IPS-18a (cell line): ENCODE measurements at regions not wholly inside any gene's neighbourhood (a gene's known extent, or its start where the extent isn't known, plus 50 kb on each side); places are given as distances from the start of the nearest gene placed in this dataset.

ENCODE experiments used
- H3K27ac ChIP-seq: one replicate; pipeline ENCODE4 v1.5.1; 2013; ENCODE audit warnings: low read length
- H3K27me3 ChIP-seq: one replicate; pipeline ENCODE4 v1.6.1; 2013; ENCODE audit warnings: mild to moderate bottlenecking, low read length; ENCODE audit not compliant: control insufficient read depth, insufficient read depth
- H3K36me3 ChIP-seq: one replicate; pipeline ENCODE4 v1.6.1; 2013; ENCODE audit warnings: low read depth, low read length; ENCODE audit not compliant: control insufficient read depth
- H3K4me1 ChIP-seq: one replicate; pipeline ENCODE4 v1.6.1; 2013; ENCODE audit warnings: low read depth, low read length; ENCODE audit not compliant: control insufficient read depth
- H3K4me3 ChIP-seq: one replicate; pipeline ENCODE4 v1.5.1; 2013; ENCODE audit warnings: low read length
- H3K9ac ChIP-seq: one replicate; pipeline ENCODE4 v1.6.1; 2013; ENCODE audit warnings: mild to moderate bottlenecking, low read length, moderate library complexity
- H3K9me3 ChIP-seq: one replicate; pipeline ENCODE4 v1.6.1; 2013; ENCODE audit warnings: low read depth, low read length; ENCODE audit not compliant: control insufficient read depth

- Histone ChIP-seq H3K9me3 (no peaks in the 10 kb centered on the region), H3K4me3 (no peak overlapping the region), H3K9ac (no peak overlapping the region), H3K36me3 (no peaks in the 10 kb centered on the region), H3K27me3 (no peaks in the 10 kb centered on the region), H3K4me1 (no peaks in the 10 kb centered on the region), H3K27ac (no peak overlapping the region)
Observed at GRCh38 chr6:137722749-137723272, 144.2 kb upstream of the TNFAIP3 start.

- H3K36me3 ChIP-seq: no peaks in the 10 kb centered on the region
- H3K9ac ChIP-seq: no peak overlapping the region
- no peaks in the 10 kb centered on the region for H3K27me3 ChIP-seq
- no peak overlapping the region for H3K27ac ChIP-seq
- H3K9me3 ChIP-seq: no peaks in the 10 kb centered on the region
- no peak overlapping the region for H3K4me3 ChIP-seq
- H3K4me1 ChIP-seq: no peaks in the 10 kb centered on the region
Observed at GRCh38 chr6:137723273-137724017, 143.6 kb upstream of the TNFAIP3 start.

- Histone ChIP-seq H3K4me3 (no peak overlapping the region), H3K4me1 (no peaks in the 10 kb centered on the region), H3K36me3 (no peaks in the 10 kb centered on the region), H3K27ac (no peak overlapping the region), H3K27me3 (no peaks in the 10 kb centered on the region), H3K9ac (no peak overlapping the region), H3K9me3 (no peaks in the 10 kb centered on the region)
Observed at GRCh38 chr6:137724018-137724403, 143.0 kb upstream of the TNFAIP3 start.

GRCh38 chr6:137724495-137725211 lies 142.4 kb upstream of the TNFAIP3 start:
- Histone ChIP-seq H3K9ac (no peak overlapping the region), H3K9me3 (no peaks in the 10 kb centered on the region), H3K4me3 (no peak overlapping the region), H3K27me3 (no peaks in the 10 kb centered on the region), H3K36me3 (no peaks in the 10 kb centered on the region), H3K4me1 (no peaks in the 10 kb centered on the region), H3K27ac (no peak overlapping the region)

- no peaks in the 10 kb centered on the region for H3K4me1 ChIP-seq
- no peaks in the 10 kb centered on the region for H3K9me3 ChIP-seq
- H3K27me3 ChIP-seq: no peaks in the 10 kb centered on the region
- H3K9ac ChIP-seq: no peak overlapping the region
- H3K36me3 ChIP-seq: no peaks in the 10 kb centered on the region
- H3K27ac ChIP-seq: no peak overlapping the region
- H3K4me3 ChIP-seq: no peak overlapping the region
Observed at GRCh38 chr6:137725949-137726348, 141.1 kb upstream of the TNFAIP3 start.

- Histone ChIP-seq H3K4me1 (no peaks in the 10 kb centered on the region), H3K4me3 (no peak overlapping the region), H3K9ac (no peak overlapping the region), H3K27ac (no peak overlapping the region), H3K36me3 (no peaks in the 10 kb centered on the region), H3K27me3 (no peaks in the 10 kb centered on the region), H3K9me3 (no peaks in the 10 kb centered on the region)
Observed at GRCh38 chr6:137726582-137726981, 140.5 kb upstream of the TNFAIP3 start.

- no peak overlapping the region for H3K4me3 ChIP-seq
- no peaks in the 10 kb centered on the region for H3K9me3 ChIP-seq
- no peak overlapping the region for H3K9ac ChIP-seq
- H3K27ac ChIP-seq: no peak overlapping the region
- H3K27me3 ChIP-seq: no peaks in the 10 kb centered on the region
- no peaks in the 10 kb centered on the region for H3K36me3 ChIP-seq
- no peaks in the 10 kb centered on the region for H3K4me1 ChIP-seq
Observed at GRCh38 chr6:137727216-137727765, 139.8 kb upstream of the TNFAIP3 start.

- no peak overlapping the region for H3K27ac ChIP-seq
- H3K4me1 ChIP-seq: no peaks in the 10 kb centered on the region
- H3K4me3 ChIP-seq: no peak overlapping the region
- no peak overlapping the region for H3K9ac ChIP-seq
- no peaks in the 10 kb centered on the region for H3K27me3 ChIP-seq
- H3K9me3 ChIP-seq: no peaks in the 10 kb centered on the region
- H3K36me3 ChIP-seq: no peaks in the 10 kb centered on the region
Observed at GRCh38 chr6:137728386-137729349, 138.4 kb upstream of the TNFAIP3 start.

- H3K36me3 ChIP-seq: no peaks in the 10 kb centered on the region
- no peak overlapping the region for H3K9ac ChIP-seq
- no peaks in the 10 kb centered on the region for H3K9me3 ChIP-seq
- no peak overlapping the region for H3K27ac ChIP-seq
- no peak overlapping the region for H3K4me3 ChIP-seq
- no peaks in the 10 kb centered on the region for H3K4me1 ChIP-seq
- H3K27me3 ChIP-seq: no peaks in the 10 kb centered on the region
Observed at GRCh38 chr6:137729866-137730629, 137.0 kb upstream of the TNFAIP3 start.

- Histone ChIP-seq H3K36me3 (no peaks in the 10 kb centered on the region), H3K9me3 (no peaks in the 10 kb centered on the region), H3K27me3 (no peaks in the 10 kb centered on the region), H3K9ac (no peak overlapping the region), H3K27ac (no peak overlapping the region), H3K4me3 (no peak overlapping the region), H3K4me1 (no peaks in the 10 kb centered on the region)
Observed at GRCh38 chr6:137731600-137731959, 135.5 kb upstream of the TNFAIP3 start.
